HCT116 (cell line): ENCODE measurements at regions not wholly inside any gene's neighbourhood (a gene's known extent, or its start where the extent isn't known, plus 50 kb on each side); places are given as distances from the start of the nearest gene placed in this dataset.

Experiments
- CEBPB ChIP-seq: IDR thresholded peaks from 2 replicates; pipeline ENCODE4 v1.6.1; 2012; ENCODE audit warnings: low read depth
- CTCF ChIP-seq, 3 experiments: fragments of 200-600 bp in 1 of 3; sonication (generic) in 1 of 3; IDR thresholded peaks in 2 of 3; conservative IDR thresholded peaks in 1 of 3; 2 replicates each; pipeline ENCODE4 v1.5.1; 2012 to 2017; ENCODE audit warnings: low read depth in 2 of 3, low read length in 2 of 3, antibody characterized with exemption in 1 of 3, borderline replicate concordance in 1 of 3, control low read depth in 1 of 3, mild to moderate bottlenecking in 1 of 3, mixed read lengths in 1 of 3, mixed run types in 1 of 3, moderate library complexity in 1 of 3; ENCODE audit not compliant: insufficient read depth in 1 of 3
- EZH2 ChIP-seq: fragments of 200-600 bp; sonication (generic); IDR thresholded peaks from 2 replicates; pipeline ENCODE4 v1.6.1; 2017; ENCODE audit warnings: antibody characterized with exemption, mixed run types
- POLR2A ChIP-seq: IDR thresholded peaks from 2 replicates; pipeline ENCODE4 v1.7.0; 2011; ENCODE audit warnings: borderline replicate concordance; ENCODE audit not compliant: insufficient read depth, insufficient read length; ENCODE audit errors: extremely low read depth
- POLR2AphosphoS5 ChIP-seq: IDR thresholded peaks from 2 replicates; pipeline ENCODE4 v1.6.1; 2011; ENCODE audit warnings: mild to moderate bottlenecking, low read depth, low read length, moderate library complexity
- REST ChIP-seq: IDR thresholded peaks from 2 replicates; pipeline ENCODE4 v1.6.1; 2012; ENCODE audit warnings: low read depth
- SP1 ChIP-seq: IDR thresholded peaks from 2 replicates; pipeline ENCODE4 v1.6.1; 2012; ENCODE audit warnings: low read depth
- SRF ChIP-seq: IDR thresholded peaks from 2 replicates; pipeline ENCODE4 v1.6.1; 2012; ENCODE audit warnings: low read depth
- YY1 ChIP-seq: IDR thresholded peaks from 2 replicates; pipeline ENCODE4 v1.6.1; 2011; ENCODE audit warnings: low read length, low read depth, moderate library complexity, mild to moderate bottlenecking; ENCODE audit not compliant: insufficient replicate concordance; ENCODE audit errors: extremely low read depth
- ZFX ChIP-seq: fragments of 450-650 bp; IDR thresholded peaks from 2 replicates; pipeline ENCODE4 v1.6.1; 2017

- no peak for TF ChIP-seq YY1
- no peak for TF ChIP-seq EZH2
- TF ChIP-seq CTCF (IDR thresholded peaks at IDR 0.05 in 2 of 3, conservative IDR thresholded peaks at IDR 0.05 in 1 of 3; ENCODE audit: borderline replicate concordance in 1 of 3, insufficient read depth in 1 of 3, low read depth in 2 of 3, low read length in 2 of 3), result no peak
- TF ChIP-seq POLR2AphosphoS5, result no peak
- TF ChIP-seq POLR2A, result no peak
- TF ChIP-seq ZFX, result no peak
- no peak for TF ChIP-seq SRF
- no peak for TF ChIP-seq REST
- no peak for TF ChIP-seq SP1
- TF ChIP-seq CEBPB, result no peak
Measured at GRCh38 chr12:77210724-77211123, 145.4 kb upstream of the E2F7 start.
